CD14-positive monocyte (primary cell): ENCODE measurements at regions not wholly inside any gene's neighbourhood (a gene's known extent, or its start where the extent isn't known, plus 50 kb on each side); places are given as distances from the start of the nearest gene placed in this dataset.

Experiments
- DNase-seq, 3 donors: peaks; one replicate each; pipeline ENCODE4 v3.0.0-alpha.2; 2011 to 2022
- H2AFZ ChIP-seq: 2 replicates; pipeline ENCODE4 v1.6.0; 2012; ENCODE audit warnings: mild to moderate bottlenecking, low read depth, low read length, inconsistent platforms; ENCODE audit not compliant: insufficient read depth, poor library complexity, severe bottlenecking
- H3K27ac ChIP-seq, 2 donors: 1 replicate in 1 of 2; 2 replicates in 1 of 2; pipeline ENCODE4 v1.5.1; 2012 to 2013; ENCODE audit warnings: low read length in 2 of 2, control low read depth in 1 of 2, inconsistent platforms in 1 of 2, low read depth in 1 of 2, mild to moderate bottlenecking in 1 of 2
- H3K27me3 ChIP-seq, 2 donors: one replicate each; pipeline versions ENCODE4 v1.6.0 to v1.6.1; 2011 to 2013; ENCODE audit warnings: low read length in 2 of 2; ENCODE audit not compliant: control insufficient read depth in 2 of 2, insufficient read depth in 2 of 2
- H3K36me3 ChIP-seq, 2 donors: replicated peaks in 1 of 2; 1 replicate in 1 of 2; 2 replicates in 1 of 2; pipeline versions ENCODE4 v1.5.1 to v1.6.1; 2012 to 2013; ENCODE audit warnings: low read length in 2 of 2, control low read depth in 1 of 2, inconsistent platforms in 1 of 2, mild to moderate bottlenecking in 1 of 2; ENCODE audit not compliant: insufficient read depth in 2 of 2, control insufficient read depth in 1 of 2
- H3K4me1 ChIP-seq, 2 donors: 1 replicate in 1 of 2; 2 replicates in 1 of 2; pipeline versions ENCODE4 v1.5.1 to v1.6.1; 2012 to 2013; ENCODE audit warnings: low read length in 2 of 2, control low read depth in 1 of 2, inconsistent platforms in 1 of 2, mild to moderate bottlenecking in 1 of 2, moderate library complexity in 1 of 2; ENCODE audit not compliant: insufficient read depth in 2 of 2, control insufficient read depth in 1 of 2
- H3K4me2 ChIP-seq: replicated peaks from 2 replicates; pipeline ENCODE3; 2012; ENCODE audit warnings: low read length, moderate library complexity, mild to moderate bottlenecking; ENCODE audit not compliant: poor library complexity, severe bottlenecking; ENCODE audit errors: extremely low read depth
- H3K4me3 ChIP-seq, 3 experiments: fragments of 200-600 bp in 1 of 3; sonication (generic) in 1 of 3; replicated peaks in 1 of 3; 1 replicate in 2 of 3; 2 replicates in 1 of 3; pipeline ENCODE4 v1.5.1; 2011 to 2013; ENCODE audit warnings: low read length in 3 of 3, mild to moderate bottlenecking in 3 of 3, control low read depth in 2 of 3, low read depth in 2 of 3, inconsistent platforms in 1 of 3, moderate library complexity in 1 of 3
- H3K79me2 ChIP-seq: 2 replicates; pipeline ENCODE4 v1.6.0; 2012; ENCODE audit warnings: mild to moderate bottlenecking, control low read depth, inconsistent platforms, low read length, moderate library complexity; ENCODE audit not compliant: insufficient read depth
- H3K9ac ChIP-seq: 2 replicates; pipeline ENCODE4 v1.6.0; 2017; ENCODE audit warnings: low read length, mild to moderate bottlenecking; ENCODE audit not compliant: insufficient read depth, poor library complexity, severe bottlenecking
- H3K9me3 ChIP-seq, 2 donors: replicated peaks in 1 of 2; 1 replicate in 1 of 2; 2 replicates in 1 of 2; pipeline versions ENCODE4 v1.5.1 to v1.6.1; 2012 to 2013; ENCODE audit warnings: low read length in 2 of 2, control low read depth in 1 of 2; ENCODE audit not compliant: control insufficient read depth in 1 of 2, insufficient read depth in 1 of 2
- H4K20me1 ChIP-seq: 2 replicates; pipeline ENCODE4 v1.6.0; 2012; ENCODE audit warnings: mild to moderate bottlenecking, low read length, control low read depth, moderate library complexity; ENCODE audit not compliant: insufficient read depth
- H3K27ac Mint-ChIP-seq, 7 donors: one replicate each; pipeline ENCODE4 v1.8.0; 2020; ENCODE audit warnings: mild to moderate bottlenecking in 7 of 7, mixed read lengths in 7 of 7, moderate library complexity in 6 of 7, inconsistent platforms in 2 of 7
- H3K27me3 Mint-ChIP-seq, 3 donors: one replicate each; pipeline ENCODE4 v1.8.0; 2021 to 2022; ENCODE audit warnings: low read depth in 3 of 3, mild to moderate bottlenecking in 3 of 3, mixed read lengths in 3 of 3, moderate library complexity in 3 of 3, inconsistent platforms in 1 of 3
- H3K36me3 Mint-ChIP-seq, 2 donors: one replicate each; pipeline ENCODE4 v1.8.0; 2020; ENCODE audit warnings: mixed read lengths in 2 of 2, inconsistent platforms in 1 of 2, mild to moderate bottlenecking in 1 of 2
- H3K4me1 Mint-ChIP-seq: one replicate; pipeline ENCODE4 v1.8.0; 2020; ENCODE audit warnings: mild to moderate bottlenecking, mixed read lengths
- H3K4me3 Mint-ChIP-seq, 2 donors: one replicate each; pipeline ENCODE4 v1.8.0; 2020; ENCODE audit warnings: mild to moderate bottlenecking in 2 of 2, mixed read lengths in 2 of 2, moderate library complexity in 1 of 2
- H3K9me3 Mint-ChIP-seq, 7 donors: one replicate each; pipeline ENCODE4 v1.8.0; 2020 to 2022; ENCODE audit warnings: mixed read lengths in 7 of 7, mild to moderate bottlenecking in 6 of 7, moderate library complexity in 6 of 7, inconsistent platforms in 2 of 7
- CTCF ChIP-seq: fragments of 200-600 bp; IDR thresholded peaks from one replicate; pipeline ENCODE4 v1.8.0; 2022; ENCODE audit warnings: antibody characterized with exemption, mild to moderate bottlenecking
- WGBS: methylation state at CpG from one replicate; pipeline ENCODE4 v1.1.5; 2013; ENCODE audit warnings: missing lambda C conversion rate; ENCODE audit not compliant: insufficient coverage; 5-methylcytosine and 5-hydroxymethylcytosine counted together
- intact Hi-C, 2 donors: fragments of 100-400 bp; cut with micrococcal nuclease; formaldehyde crosslinking; loops; one replicate each; pipeline versions ENCODE4 v1.15.0 to v1.15.1; 2023

- Histone ChIP-seq H3K27me3 (no peaks in the 10 kb centered on the region), H3K79me2 (no peaks in the 10 kb centered on the region), H3K4me3 (no peak overlapping the region), H3K4me1 (no peaks in the 10 kb centered on the region), H3K9me3 (no peaks in the 10 kb centered on the region), H3K4me2 (no peak overlapping the region), H2AFZ (no peak overlapping the region), H4K20me1 (no peaks in the 10 kb centered on the region), H3K27ac (no peak overlapping the region), H3K9ac (no peak overlapping the region), H3K36me3 (no peaks in the 10 kb centered on the region)
- H3K27ac Mint-ChIP-seq, result no peak overlapping the region
- no peak overlapping the region for H3K4me3 Mint-ChIP-seq
- peaks cover 0 to 8% (median 1%) of the 10 kb centered on the region in 3 donors for H3K27me3 Mint-ChIP-seq
- no peak for TF ChIP-seq CTCF
- H3K4me1 Mint-ChIP-seq, result no peaks in the 10 kb centered on the region
- H3K36me3 Mint-ChIP-seq, result no peaks in the 10 kb centered on the region
- WGBS, result 83% methylated on average over 3 of the region's 7 CpGs
- intact Hi-C loops, result no loop called here
- no peak for DNase-seq
- H3K9me3 Mint-ChIP-seq, result peaks cover 0 to 7% (median 2%) of the 10 kb centered on the region in 7 donors
Measured at GRCh38 chr4:22870847-22871449, 178.2 kb downstream of the GBA3 start.

- Histone ChIP-seq H3K27ac (no peak overlapping the region), H4K20me1 (no peaks in the 10 kb centered on the region), H3K4me1 (no peaks in the 10 kb centered on the region), H3K79me2 (no peaks in the 10 kb centered on the region), H3K36me3 (no peaks in the 10 kb centered on the region), H3K4me2 (no peak overlapping the region), H3K9me3 (no peaks in the 10 kb centered on the region), H3K27me3 (no peaks in the 10 kb centered on the region), H3K4me3 (no peak overlapping the region), H3K9ac (no peak overlapping the region), H2AFZ (no peak overlapping the region)
- Mint-ChIP-seq H3K4me1 (no peaks in the 10 kb centered on the region), H3K27me3 (peaks cover 0 to 8% (median 1%) of the 10 kb centered on the region in 3 donors), H3K4me3 (no peak overlapping the region), H3K9me3 (peaks cover 0 to 7% (median 0%) of the 10 kb centered on the region in 7 donors), H3K27ac (peak overlapping the region in 1 of 7 donors; percentile 66), H3K36me3 (no peaks in the 10 kb centered on the region)
- DNase-seq, result no peak
- TF ChIP-seq CTCF, result no peak
- no CpG with 5 or more reads among the region's 3 CpGs for WGBS
- intact Hi-C loops, result no loop called here
Measured at GRCh38 chr4:22869235-22869634, 176.5 kb downstream of the GBA3 start.
